A549 (cell line): ENCODE measurements at regions not wholly inside any gene's neighbourhood (a gene's known extent, or its start where the extent isn't known, plus 50 kb on each side); places are given as distances from the start of the nearest gene placed in this dataset.

Experiments used
- ATAC-seq, 2 experiments: fragments of 200-7000 bp in 1 of 2; fragments of >200 bp in 1 of 2; cut with Nextera tagmentation in 1 of 2; cut with Tn5 transposase in 1 of 2; 3 replicates each; pipeline versions ENCODE4 v1.8.0 to v1.9.1; 2018 to 2020; ENCODE audit warnings: mild to moderate bottlenecking in 1 of 2, moderate library complexity in 1 of 2
- CTCF ChIA-PET: fragments of 300-600 bp; sonication (Branson Sonifier 250); formaldehyde crosslinking; extraction: SDS; loops from one replicate; lab custom pipeline; 2021; ENCODE audit warnings: antibody characterized with exemption, inconsistent platforms; lab: Yijun Ruan, JAX
- POLR2A ChIA-PET: fragments of 350-600 bp; formaldehyde crosslinking; extraction: SDS; loops from one replicate; lab custom pipeline; 2021; ENCODE audit warnings: antibody characterized with exemption, inconsistent platforms; lab: Yijun Ruan, JAX
- DNase-seq, 2 experiments: peaks; one replicate each; pipeline versions ENCODE4 v3.0.0 to v3.0.0-alpha.2; 2011 to 2016; ENCODE audit warnings: low read depth in 1 of 2, low spot score in 1 of 2
- FAIRE-seq: peaks from 2 replicates; lab custom pipeline; 2011; peaks lifted over from hg19 to GRCh38; lab: Jason Lieb, UNC
- H3K27ac ChIP-seq, 2 experiments: fragments of >200 bp; sonication (Bioruptor Twin); formaldehyde crosslinking; 3 replicates each; pipeline ENCODE4 v1.5.1; 2016 to 2017
- H3K4me1 ChIP-seq: fragments of >200 bp; sonication (Bioruptor Twin); formaldehyde crosslinking; 3 replicates; pipeline ENCODE4 v1.6.1; 2016
- H3K4me2 ChIP-seq: fragments of >200 bp; sonication (Bioruptor Twin); formaldehyde crosslinking; 3 replicates; pipeline ENCODE4 v1.6.1; 2016
- H3K4me3 ChIP-seq: fragments of >200 bp; sonication (Bioruptor Twin); formaldehyde crosslinking; 3 replicates; pipeline ENCODE4 v1.5.1; 2016
- H3K9me3 ChIP-seq: fragments of >200 bp; sonication (Bioruptor Twin); formaldehyde crosslinking; 3 replicates; pipeline ENCODE4 v1.6.1; 2016
- BCL3 ChIP-seq: fragments of >200 bp; sonication (Bioruptor Twin); formaldehyde crosslinking; IDR thresholded peaks from 3 replicates; pipeline ENCODE4 v1.6.1; 2016
- CBX8 ChIP-seq: fragments of 200-600 bp; sonication (generic); IDR thresholded peaks from 2 replicates; pipeline ENCODE4 v1.6.1; 2016
- CEBPB ChIP-seq, 2 experiments: fragments of >200 bp in 1 of 2; sonication (Bioruptor Twin) in 1 of 2; formaldehyde crosslinking in 1 of 2; IDR thresholded peaks; 2 replicates each; pipeline ENCODE4 v1.6.1; 2012 to 2016
- CHD2 ChIP-seq: fragments of 150-350 bp; IDR thresholded peaks from 2 replicates; pipeline ENCODE4 v1.6.1; 2014; ENCODE audit warnings: low read length; ENCODE audit not compliant: partially characterized antibody
- EHF ChIP-seq: fragments of 250-450 bp; sonication (Bioruptor Pico); IDR thresholded peaks from 2 replicates; pipeline ENCODE4 v1.5.0; 2020; ENCODE audit warnings: mild to moderate bottlenecking
- ELK1 ChIP-seq: fragments of 150-350 bp; IDR thresholded peaks from 2 replicates; pipeline ENCODE4 v1.6.1; 2014; ENCODE audit warnings: low read depth, mild to moderate bottlenecking, low read length
- EP300 ChIP-seq, 2 experiments: fragments of >200 bp; sonication (Bioruptor Twin); formaldehyde crosslinking; IDR thresholded peaks; 2 replicates in 1 of 2; 3 replicates in 1 of 2; pipeline ENCODE4 v1.6.1; 2016 to 2017
- FOSB ChIP-seq: fragments of 250-450 bp; sonication (Bioruptor Pico); IDR thresholded peaks from 2 replicates; pipeline ENCODE4 v1.5.0; 2020; ENCODE audit warnings: mild to moderate bottlenecking, moderate library complexity
- FOXS1 ChIP-seq: fragments of 250-450 bp; sonication (Bioruptor Pico); IDR thresholded peaks from 2 replicates; pipeline ENCODE4 v1.5.0; 2020; ENCODE audit warnings: mild to moderate bottlenecking, moderate library complexity
- HES2 ChIP-seq: fragments of >200 bp; sonication (Bioruptor Twin); formaldehyde crosslinking; IDR thresholded peaks from 2 replicates; pipeline ENCODE4 v1.6.1; 2016
- HEYL ChIP-seq: fragments of 250-450 bp; sonication (Bioruptor Pico); IDR thresholded peaks from 2 replicates; pipeline ENCODE4 v1.8.0; 2021; ENCODE audit warnings: mild to moderate bottlenecking, moderate library complexity
- HOXA7 ChIP-seq: fragments of 250-450 bp; sonication (Bioruptor Pico); IDR thresholded peaks from 2 replicates; pipeline ENCODE4 v1.5.0; 2020; ENCODE audit warnings: mild to moderate bottlenecking, moderate library complexity
- JUN ChIP-seq, 2 experiments: fragments of >200 bp; sonication (Bioruptor Twin); formaldehyde crosslinking; IDR thresholded peaks; 2 replicates in 1 of 2; 3 replicates in 1 of 2; pipeline ENCODE4 v1.6.1; 2016 to 2017
- JUNB ChIP-seq: fragments of >200 bp; sonication (Bioruptor Twin); formaldehyde crosslinking; IDR thresholded peaks from 2 replicates; pipeline ENCODE4 v1.6.1; 2016
- KDM1A ChIP-seq: fragments of 200-600 bp; sonication (generic); IDR thresholded peaks from 2 replicates; pipeline ENCODE4 v1.6.1; 2016; ENCODE audit warnings: low read depth, mild to moderate bottlenecking
- KDM5A ChIP-seq: fragments of 200-600 bp; sonication (generic); IDR thresholded peaks from 2 replicates; pipeline ENCODE4 v1.6.1; 2016; ENCODE audit warnings: antibody characterized with exemption, mild to moderate bottlenecking
- MAX ChIP-seq: IDR thresholded peaks from 2 replicates; pipeline ENCODE4 v1.6.1; 2012
- MAZ ChIP-seq: fragments of 150-350 bp; IDR thresholded peaks from 2 replicates; pipeline ENCODE4 v1.6.1; 2014; ENCODE audit warnings: antibody characterized with exemption, low read depth, low read length, borderline replicate concordance
- POLR2A ChIP-seq: IDR thresholded peaks from 2 replicates; pipeline ENCODE4 v1.6.1; 2012; ENCODE audit warnings: mild to moderate bottlenecking, low read length
- POLR2AphosphoS2 ChIP-seq: conservative IDR thresholded peaks from 2 replicates; pipeline ENCODE4 v1.6.1; 2012; ENCODE audit warnings: low read length, improper control_type of control experiment, inconsistent platforms
- RARB ChIP-seq: fragments of 250-450 bp; sonication (Bioruptor Pico); IDR thresholded peaks from 2 replicates; pipeline ENCODE4 v1.8.0; 2021; ENCODE audit warnings: mild to moderate bottlenecking, moderate library complexity
- TFCP2L1 ChIP-seq: fragments of 250-450 bp; sonication (Bioruptor Pico); IDR thresholded peaks from 2 replicates; pipeline ENCODE4 v1.5.0; 2021; ENCODE audit warnings: mild to moderate bottlenecking
- ZSCAN20 ChIP-seq: fragments of 250-450 bp; sonication (Bioruptor Pico); IDR thresholded peaks from 2 replicates; pipeline ENCODE4 v1.8.0; 2022; ENCODE audit warnings: mild to moderate bottlenecking, moderate library complexity
- WGBS: methylation state at CpG from one replicate; pipeline ENCODE4 v1.1.6; 2017; ENCODE audit errors: missing lambda C conversion rate; 5-methylcytosine and 5-hydroxymethylcytosine counted together
- TF ChIP-seq, protein P1 (sequence below): IDR thresholded peaks from 2 replicates; pipeline ENCODE4 v1.6.1; 2012; ENCODE audit warnings: low read depth, borderline replicate concordance

GRCh38 chr11:105233285-105233684 lies 93.7 kb upstream of the CARD18 start:
- H3K4me1 ChIP-seq: no peaks in the 10 kb centered on the region
- DNase-seq (no peak), ATAC-seq (no peak), FAIRE-seq (no peak)
- no peaks in the 10 kb centered on the region for H3K9me3 ChIP-seq
- ChIA-PET CTCF (no interaction called here), POLR2A (no interaction called here)
- no peak overlapping the region for H3K27ac ChIP-seq
- TF ChIP-seq KDM5A: no peak
- no peak for TF ChIP-seq MAZ
- TF ChIP-seq KDM1A: no peak
- TF ChIP-seq ELK1: no peak
- no peak for TF ChIP-seq HEYL (CRISPR knock-in tag)
- no peak for TF ChIP-seq EP300 (IDR thresholded peaks at IDR 0.05)
- TF ChIP-seq JUNB: no peak
- 33% methylated on average over 1 of the region's 1 CpG for WGBS
- H3K4me3 ChIP-seq: no peak overlapping the region
- no peak overlapping the region for H3K4me2 ChIP-seq

DNA sequence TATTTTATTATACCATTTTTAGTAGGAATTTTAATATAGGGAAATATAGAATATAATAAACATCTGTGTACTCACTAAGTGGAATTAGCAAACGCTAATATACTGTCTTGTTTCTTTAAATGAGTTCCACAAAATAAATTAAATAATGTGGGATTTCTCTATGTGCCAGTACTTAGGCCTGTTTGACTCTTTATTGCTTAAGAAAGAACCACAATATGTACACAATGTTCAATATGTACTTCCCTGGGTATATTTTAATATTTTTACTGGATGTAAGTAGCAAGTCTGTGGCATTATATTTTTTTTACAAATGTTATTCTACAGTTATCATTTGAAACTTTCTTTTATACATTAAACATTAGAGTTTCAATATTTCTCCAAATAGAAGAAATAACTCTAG lies 92.5 kb upstream of the CARD18 start:
- ChIA-PET POLR2A (no interaction called here), CTCF (no interaction called here)
- H3K4me2 ChIP-seq: no peak overlapping the region
- H3K9me3 ChIP-seq: no peaks in the 10 kb centered on the region
- DNase-seq (no peak), FAIRE-seq (no peak), ATAC-seq (no peak)
- no peak overlapping the region for H3K4me3 ChIP-seq
- no peak overlapping the region for H3K27ac ChIP-seq
- H3K4me1 ChIP-seq: no peaks in the 10 kb centered on the region
- 28% methylated on average over 1 of the region's 1 CpG for WGBS
- TF ChIP-seq CBX8 (no peak), JUN (IDR thresholded peaks at IDR 0.05) (no peak), POLR2A (no peak)

DNA sequence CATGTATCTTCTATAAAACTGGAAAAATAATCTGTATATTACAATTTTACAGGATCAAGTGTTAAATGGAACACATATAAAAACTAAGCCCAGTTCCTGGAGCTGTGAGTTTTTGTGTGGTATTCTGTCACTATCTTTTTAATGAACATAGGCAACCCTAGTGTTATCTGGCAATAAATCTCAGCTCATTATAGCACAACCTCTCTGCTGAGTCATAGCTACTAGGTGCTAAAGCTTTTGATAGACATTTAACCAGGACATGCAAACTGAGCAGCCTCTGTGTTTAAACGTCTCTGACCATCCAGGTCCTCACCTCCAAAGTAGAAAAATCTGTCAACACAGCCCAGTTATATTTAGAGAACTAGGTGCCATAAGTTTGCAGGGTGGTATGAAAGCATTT lies 91.0 kb upstream of the CARD18 start:
- Histone ChIP-seq H3K27ac (no peak overlapping the region), H3K4me2 (no peak overlapping the region), H3K9me3 (no peaks in the 10 kb centered on the region), H3K4me3 (no peak overlapping the region), H3K4me1 (no peaks in the 10 kb centered on the region)
- ChIA-PET CTCF (no interaction called here), POLR2A (no interaction called here)
- FAIRE-seq (no peak), DNase-seq (no peak), ATAC-seq (no peak)
- WGBS: 0% methylated on average over 1 of the region's 1 CpG
- TF ChIP-seq, protein P1, sequence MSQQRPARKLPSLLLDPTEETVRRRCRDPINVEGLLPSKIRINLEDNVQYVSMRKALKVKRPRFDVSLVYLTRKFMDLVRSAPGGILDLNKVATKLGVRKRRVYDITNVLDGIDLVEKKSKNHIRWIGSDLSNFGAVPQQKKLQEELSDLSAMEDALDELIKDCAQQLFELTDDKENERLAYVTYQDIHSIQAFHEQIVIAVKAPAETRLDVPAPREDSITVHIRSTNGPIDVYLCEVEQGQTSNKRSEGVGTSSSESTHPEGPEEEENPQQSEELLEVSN: no peak
- TF ChIP-seq HEYL (CRISPR knock-in tag) (no peak), BCL3 (no peak), CHD2 (no peak), FOXS1 (CRISPR knock-in tag) (no peak), EP300 (IDR thresholded peaks at IDR 0.05) (no peak), RARB (CRISPR knock-in tag) (no peak), KDM1A (no peak), CEBPB (IDR thresholded peaks at IDR 0.05) (no peak), CBX8 (no peak), JUN (IDR thresholded peaks at IDR 0.05) (no peak), HOXA7 (CRISPR knock-in tag) (no peak)

DNA sequence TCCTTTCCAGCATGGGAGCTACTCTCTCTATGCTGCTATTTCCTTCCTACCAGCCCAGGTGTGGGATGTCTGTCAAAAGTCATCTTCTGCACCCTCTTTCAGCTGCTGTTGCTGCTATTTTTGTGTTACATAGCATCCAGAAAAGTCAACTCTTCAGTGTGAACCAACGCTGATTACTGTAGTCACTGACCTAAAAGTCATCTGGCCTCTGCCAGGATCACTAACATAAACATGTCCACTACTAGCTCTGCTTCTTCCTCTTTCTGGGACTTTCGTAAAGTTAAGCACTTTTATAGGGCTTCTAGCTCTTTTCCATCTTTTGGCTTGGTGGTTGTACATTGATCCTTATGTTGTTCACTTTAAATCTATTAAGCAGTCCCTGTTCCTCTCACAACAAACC lies 90.2 kb upstream of the CARD18 start:
- ATAC-seq (no peak), FAIRE-seq (no peak), DNase-seq (no peak)
- 45% methylated on average over 2 of the region's 2 CpGs for WGBS
- no peaks in the 10 kb centered on the region for H3K4me1 ChIP-seq
- ChIA-PET POLR2A (no interaction called here), CTCF (no interaction called here)
- no peak overlapping the region for H3K27ac ChIP-seq
- H3K4me2 ChIP-seq: no peak overlapping the region
- no peak overlapping the region for H3K4me3 ChIP-seq
- H3K9me3 ChIP-seq: no peaks in the 10 kb centered on the region
- no peak for TF ChIP-seq MAX
- no peak for TF ChIP-seq HES2
- no peak for TF ChIP-seq FOSB
- TF ChIP-seq CEBPB (IDR thresholded peaks at IDR 0.05): no peak
- no peak for TF ChIP-seq ZSCAN20 (CRISPR knock-in tag)
- TF ChIP-seq TFCP2L1 (CRISPR knock-in tag): no peak
- no peak for TF ChIP-seq EHF (CRISPR knock-in tag)
- no peak for TF ChIP-seq POLR2AphosphoS2
